Hepatocyte (in vitro differentiated cells): ENCODE measurements at regions not wholly inside any gene's neighbourhood (a gene's known extent, or its start where the extent isn't known, plus 50 kb on each side); places are given as distances from the start of the nearest gene placed in this dataset.
"Not testable (repeated sequence)": the region's sequence is repeated elsewhere in the genome, so short reads cannot be mapped to it uniquely, and the experiment has no call there.

Experiments used
- DNase-seq: peaks from one replicate; pipeline ENCODE4 v3.0.0-alpha.2; 2016; ENCODE audit warnings: low spot score
- H2AFZ ChIP-seq: fragments of 200-600 bp; sonication (generic); 2 replicates; pipeline ENCODE4 v1.6.0; 2016; ENCODE audit warnings: antibody characterized with exemption, mild to moderate bottlenecking
- H3K27ac ChIP-seq: fragments of 200-600 bp; sonication (generic); 2 replicates; pipeline ENCODE4 v1.5.1; 2016; ENCODE audit warnings: mild to moderate bottlenecking
- H3K27me3 ChIP-seq: fragments of 200-600 bp; sonication (generic); 2 replicates; pipeline ENCODE4 v1.6.1; 2016
- H3K36me3 ChIP-seq: fragments of 200-600 bp; sonication (generic); replicated peaks from 2 replicates; pipeline ENCODE4 v1.5.1; 2016; ENCODE audit warnings: low read depth; ENCODE audit not compliant: insufficient read depth
- H3K4me1 ChIP-seq: fragments of 200-600 bp; sonication (generic); 2 replicates; pipeline ENCODE4 v1.5.1; 2016; ENCODE audit warnings: mild to moderate bottlenecking, moderate library complexity; ENCODE audit not compliant: insufficient read depth
- H3K4me2 ChIP-seq: fragments of 200-600 bp; sonication (generic); 2 replicates; pipeline ENCODE4 v1.6.0; 2016
- H3K4me3 ChIP-seq: fragments of 200-600 bp; sonication (generic); 2 replicates; pipeline ENCODE4 v1.5.1; 2016; ENCODE audit warnings: mild to moderate bottlenecking
- H3K79me2 ChIP-seq: fragments of 200-600 bp; sonication (generic); 2 replicates; pipeline ENCODE4 v1.6.0; 2017; ENCODE audit warnings: mild to moderate bottlenecking
- H3K9me2 ChIP-seq: fragments of 200-600 bp; sonication (generic); replicated peaks from 2 replicates; pipeline ENCODE4 v1.6.0; 2017; ENCODE audit warnings: mild to moderate bottlenecking; ENCODE audit not compliant: insufficient read depth
- H3K9me3 ChIP-seq: fragments of 200-600 bp; sonication (generic); 2 replicates; pipeline ENCODE4 v1.5.1; 2016; ENCODE audit warnings: low read depth, mild to moderate bottlenecking
- H4K20me1 ChIP-seq: fragments of 200-600 bp; sonication (generic); 2 replicates; pipeline ENCODE4 v1.6.0; 2016; ENCODE audit warnings: mild to moderate bottlenecking; ENCODE audit not compliant: insufficient read depth, poor library complexity, severe bottlenecking
- CTCF ChIP-seq: fragments of 200-600 bp; sonication (generic); IDR thresholded peaks from 2 replicates; pipeline ENCODE4 v1.5.1; 2016; ENCODE audit warnings: antibody characterized with exemption, mild to moderate bottlenecking; ENCODE audit not compliant: poor library complexity
- EZH2 ChIP-seq: fragments of 200-600 bp; sonication (generic); IDR thresholded peaks from 2 replicates; pipeline ENCODE4 v1.6.1; 2016; ENCODE audit warnings: antibody characterized with exemption, mild to moderate bottlenecking, borderline replicate concordance
- EZH2phosphoT487 ChIP-seq: fragments of 200-600 bp; sonication (generic); IDR thresholded peaks from one replicate; pipeline ENCODE4 v1.6.1; 2018; ENCODE audit warnings: antibody characterized with exemption, mild to moderate bottlenecking, low read depth, moderate library complexity; ENCODE audit not compliant: unreplicated experiment, severe bottlenecking
- WGBS: methylation state at CpG from one replicate; pipeline ENCODE4 v1.1.6; 2016; ENCODE audit warnings: low lambda C conversion rate; ENCODE audit errors: missing lambda C conversion rate; 5-methylcytosine and 5-hydroxymethylcytosine counted together

DNA sequence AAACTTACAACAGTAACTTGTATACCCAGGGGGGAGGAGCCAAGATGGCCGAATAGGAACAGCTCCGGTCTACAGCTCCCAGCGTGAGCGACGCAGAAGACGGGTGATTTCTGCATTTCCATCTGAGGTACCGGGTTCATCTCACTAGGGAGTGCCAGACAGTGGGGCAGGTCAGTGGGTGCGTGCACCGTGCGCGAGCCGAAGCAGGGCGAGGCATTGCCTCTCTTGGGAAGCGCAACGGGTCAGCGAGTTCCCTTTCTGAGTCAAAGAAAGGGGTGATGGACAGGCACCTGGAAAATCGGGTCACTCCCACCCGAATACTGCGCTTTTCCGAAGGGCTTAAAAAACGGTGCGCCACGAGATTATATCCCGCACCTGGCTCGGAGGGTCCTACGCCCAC, 278.8 kb downstream of the FAM47B start:
- not testable (repeated sequence) for H3K4me3 ChIP-seq, H3K27ac ChIP-seq, H2AFZ ChIP-seq, H3K4me2 ChIP-seq, H3K9me3 ChIP-seq, H3K36me3 ChIP-seq, H4K20me1 ChIP-seq, H3K27me3 ChIP-seq, H3K9me2 ChIP-seq, H3K4me1 ChIP-seq, H3K79me2 ChIP-seq, DNase-seq
- 91% methylated on average over 26 of the region's 26 CpGs for WGBS

GRCh38 chrX:35244088-35244741, 301.6 kb downstream of the FAM47B start:
- Histone ChIP-seq H4K20me1 (no peaks in the 10 kb centered on the region), H3K36me3 (no peaks in the 10 kb centered on the region), H3K9me2 (no peaks in the 10 kb centered on the region), H3K9me3 (no peaks in the 10 kb centered on the region), H3K4me2 (no peak overlapping the region), H2AFZ (no peak overlapping the region), H3K4me3 (no peak overlapping the region), H3K27me3 (no peaks in the 10 kb centered on the region), H3K27ac (no peak overlapping the region), H3K79me2 (no peaks in the 10 kb centered on the region), H3K4me1 (no peaks in the 10 kb centered on the region)
- TF ChIP-seq EZH2 (no peak), CTCF (no peak), EZH2phosphoT487 (no peak)
- WGBS, result 66% methylated on average over 3 of the region's 3 CpGs
- DNase-seq, result no peak

GRCh38 chrX:35244796-35245508, 302.4 kb downstream of the FAM47B start:
- no peak for TF ChIP-seq EZH2phosphoT487
- TF ChIP-seq EZH2, result no peak
- no peak for TF ChIP-seq CTCF
- no peak overlapping the region for H3K4me3 ChIP-seq
- no peaks in the 10 kb centered on the region for H3K4me1 ChIP-seq
- WGBS, result 86% methylated on average over 11 of the region's 11 CpGs
- no peak overlapping the region for H2AFZ ChIP-seq
- no peak overlapping the region for H3K4me2 ChIP-seq
- H3K9me3 ChIP-seq, result no peaks in the 10 kb centered on the region
- no peaks in the 10 kb centered on the region for H3K36me3 ChIP-seq
- no peak overlapping the region for H3K27ac ChIP-seq
- H4K20me1 ChIP-seq, result no peaks in the 10 kb centered on the region
- no peaks in the 10 kb centered on the region for H3K9me2 ChIP-seq
- no peaks in the 10 kb centered on the region for H3K79me2 ChIP-seq
- DNase-seq, result no peak
- H3K27me3 ChIP-seq, result no peaks in the 10 kb centered on the region

GRCh38 chrX:35251226-35251625, 308.6 kb downstream of the FAM47B start:
- no peak for DNase-seq
- no peaks in the 10 kb centered on the region for H4K20me1 ChIP-seq
- 42% methylated on average over 1 of the region's 1 CpG for WGBS

More at GRCh38 chrX:35251226-35251625, 308.6 kb downstream of the FAM47B start:
- H2AFZ ChIP-seq, result no peak overlapping the region
- H3K27me3 ChIP-seq, result no peaks in the 10 kb centered on the region
- H3K36me3 ChIP-seq, result no peaks in the 10 kb centered on the region
- H3K79me2 ChIP-seq, result no peaks in the 10 kb centered on the region
- H3K4me3 ChIP-seq, result no peak overlapping the region
- H3K4me1 ChIP-seq, result no peaks in the 10 kb centered on the region
- no peaks in the 10 kb centered on the region for H3K9me3 ChIP-seq
- no peak overlapping the region for H3K27ac ChIP-seq
- H3K9me2 ChIP-seq, result no peaks in the 10 kb centered on the region
- TF ChIP-seq CTCF (no peak), EZH2phosphoT487 (no peak), EZH2 (no peak)
- H3K4me2 ChIP-seq, result no peak overlapping the region
